HG02759 (cell line): ENCODE measurements at regions not wholly inside any gene's neighbourhood (a gene's known extent, or its start where the extent isn't known, plus 50 kb on each side); places are given as distances from the start of the nearest gene placed in this dataset.
"Not testable (repeated sequence)": the region's sequence is repeated elsewhere in the genome, so short reads cannot be mapped to it uniquely, and the experiment has no call there.

ENCODE experiments used
- ATAC-seq: cut with Tn5 transposase; IDR thresholded peaks from one replicate; pipeline ENCODE4 v1.9.1; 2021; ENCODE audit warnings: mild to moderate bottlenecking, moderate library complexity; ENCODE audit not compliant: unreplicated experiment

- ATAC-seq, result no peak
Observed at GRCh38 chr18:35770376-35771014, 189.0 kb downstream of the GALNT1 start.

DNA sequence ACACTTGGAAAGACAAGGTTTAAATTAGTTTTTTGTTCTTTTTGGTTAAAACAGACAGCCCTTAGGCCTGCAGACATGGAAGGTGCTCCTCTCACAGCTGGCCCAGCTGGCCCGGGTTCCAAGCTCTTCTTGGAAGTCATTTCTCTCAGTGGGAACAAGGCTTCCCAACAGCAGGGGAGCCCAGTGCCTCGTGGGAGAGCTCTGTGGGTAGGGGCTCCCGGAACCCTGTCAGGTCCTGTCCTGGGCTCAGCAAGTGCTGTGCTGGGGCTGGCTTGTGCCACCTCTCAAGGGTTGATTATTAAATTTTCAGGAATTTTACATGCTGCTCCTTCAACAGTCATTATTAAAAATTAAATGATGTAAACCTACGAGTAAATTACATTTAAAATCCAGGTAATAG lies 189.6 kb downstream of the GALNT1 start:
- no peak for ATAC-seq

DNA sequence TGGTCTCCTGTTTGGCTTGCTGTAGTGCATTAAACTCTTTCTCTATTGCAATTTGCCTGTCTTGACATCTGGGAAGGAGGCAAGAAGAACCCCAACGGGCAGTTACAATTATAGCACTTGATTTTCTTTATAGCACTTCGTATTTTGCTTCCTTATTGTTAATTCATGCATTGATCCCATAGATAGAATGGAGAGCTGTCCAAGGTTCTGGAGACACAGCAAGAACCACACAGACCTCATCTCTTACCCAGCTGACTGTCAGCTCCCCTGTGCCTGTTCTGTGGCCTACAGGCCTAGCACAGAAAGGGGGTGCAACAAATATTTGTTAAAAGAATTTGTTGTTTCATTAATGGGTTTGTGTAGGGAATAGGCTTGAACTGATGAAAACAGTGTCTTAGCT lies 194.3 kb downstream of the GALNT1 start:
- ATAC-seq, result no peak

- no peak for ATAC-seq
Observed at GRCh38 chr18:35776473-35776872, 194.9 kb downstream of the GALNT1 start.

GRCh38 chr18:35777039-35777438 lies 195.4 kb upstream of the RMP24 start:
- no peak for ATAC-seq

GRCh38 chr18:35778850-35779627 lies 193.4 kb upstream of the RMP24 start:
- ATAC-seq, result no peak

DNA sequence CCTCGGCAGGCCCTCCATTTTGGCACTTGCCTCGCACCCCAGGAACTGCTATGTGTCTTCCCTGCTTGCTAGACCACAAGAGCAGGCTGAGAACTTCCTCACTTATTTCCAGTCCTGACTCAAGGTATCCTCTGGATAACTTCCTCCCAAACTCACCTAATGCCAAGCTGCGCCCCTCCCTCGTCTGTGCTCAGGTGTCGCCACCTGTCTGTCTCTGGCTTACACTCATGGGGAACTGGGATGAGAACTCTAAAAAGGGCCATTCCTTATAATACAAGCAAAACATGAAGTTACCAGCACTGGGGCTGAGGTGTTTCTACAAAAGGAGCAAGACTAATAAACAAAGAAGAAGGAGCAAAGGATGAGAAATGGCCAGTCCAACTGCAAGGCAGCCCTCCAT lies 191.5 kb upstream of the RMP24 start:
- no peak for ATAC-seq

GRCh38 chr18:35782926-35783325 lies 189.6 kb upstream of the RMP24 start:
- ATAC-seq, result no peak

GRCh38 chr18:35786365-35787042 lies 186.0 kb upstream of the RMP24 start:
- ATAC-seq, result no peak

DNA sequence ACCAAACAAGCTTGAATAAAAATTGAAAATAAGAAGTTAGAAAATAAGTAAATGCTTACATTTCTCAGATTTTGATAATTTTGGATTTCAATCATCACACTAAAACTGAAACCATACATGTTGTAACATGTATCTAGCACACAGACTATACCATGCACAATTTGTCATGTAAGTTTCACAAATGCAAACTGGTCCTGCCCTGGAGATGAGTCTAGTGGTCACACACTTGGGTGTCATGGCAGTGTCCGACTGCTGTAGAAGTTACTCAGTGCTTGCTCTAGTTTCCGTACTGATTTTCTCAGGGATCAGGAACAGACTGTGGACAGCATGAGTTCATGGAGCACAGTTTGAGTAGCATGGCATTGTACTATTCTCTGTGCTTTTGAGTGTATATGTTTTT lies 182.9 kb upstream of the RMP24 start:
- ATAC-seq, result no peak

DNA sequence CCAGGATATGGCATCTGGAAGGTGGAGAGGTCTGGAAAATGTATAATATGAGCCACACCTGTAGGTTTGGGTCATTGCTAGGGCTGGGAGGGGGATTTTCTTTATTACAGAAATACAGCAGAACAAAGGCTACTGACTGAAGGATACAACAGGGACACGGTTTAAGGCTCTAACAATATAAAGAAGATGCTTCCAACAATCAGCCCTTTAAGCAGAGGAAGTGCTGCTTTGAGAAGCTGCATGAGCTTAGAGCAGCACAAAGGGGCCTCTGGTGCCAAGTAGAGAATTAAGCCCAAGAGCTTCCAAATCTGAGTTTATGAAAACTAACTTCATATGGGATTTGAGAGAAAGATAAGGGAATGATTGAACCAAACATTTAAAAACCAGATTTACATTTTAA lies 174.5 kb upstream of the RMP24 start:
- ATAC-seq, result no peak

- no peak for ATAC-seq
Observed at GRCh38 chr18:35803551-35803950, 168.9 kb upstream of the RMP24 start.

GRCh38 chr18:35804377-35804776 lies 168.1 kb upstream of the RMP24 start:
- no peak for ATAC-seq

GRCh38 chr18:35807811-35808335 lies 164.6 kb upstream of the RMP24 start:
- ATAC-seq, result no peak

DNA sequence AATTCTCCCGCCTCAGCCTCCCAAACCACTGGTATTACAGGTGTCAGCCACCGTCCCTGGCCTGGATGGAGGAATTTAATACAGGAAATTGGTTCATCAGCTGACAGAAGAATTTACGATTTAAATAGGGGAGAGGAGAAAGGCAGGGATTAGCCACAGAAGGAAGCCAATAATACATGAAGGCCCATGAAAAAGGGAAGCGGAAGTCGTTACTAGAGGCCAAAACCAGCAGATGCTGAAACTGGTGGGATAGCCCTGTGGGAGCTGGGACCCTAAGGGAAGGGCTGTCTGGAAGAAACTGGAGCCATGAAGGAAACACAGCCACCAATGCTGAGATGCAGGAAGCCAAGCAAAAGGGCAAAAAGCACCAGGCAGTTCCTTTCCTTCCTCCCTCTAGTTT lies 163.7 kb upstream of the RMP24 start:
- no peak for ATAC-seq

DNA sequence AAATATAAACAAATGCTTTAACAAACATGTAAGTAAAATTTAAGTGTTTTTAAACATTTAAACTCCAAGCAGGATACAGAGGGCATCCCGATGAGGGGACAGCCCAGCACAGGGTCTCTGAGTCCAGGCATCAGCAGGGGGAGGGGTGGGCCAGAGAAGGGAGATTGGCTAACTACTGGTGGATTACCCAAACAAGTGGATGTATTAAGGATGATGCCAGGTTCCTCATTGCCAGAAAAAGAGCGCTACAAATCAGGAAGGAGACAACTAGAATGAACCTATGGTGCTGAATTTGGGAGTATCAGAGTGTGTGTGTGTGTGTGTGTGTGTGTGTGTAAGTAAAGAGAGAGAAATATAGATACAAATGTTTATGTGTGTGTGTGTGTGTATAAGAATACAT lies 162.0 kb upstream of the RMP24 start:
- ATAC-seq, result no peak

GRCh38 chr18:35811896-35812295 lies 160.6 kb upstream of the RMP24 start:
- no peak for ATAC-seq

- ATAC-seq, result not testable (repeated sequence)
Observed at GRCh38 chr18:35815011-35815410, 157.5 kb upstream of the RMP24 start.

DNA sequence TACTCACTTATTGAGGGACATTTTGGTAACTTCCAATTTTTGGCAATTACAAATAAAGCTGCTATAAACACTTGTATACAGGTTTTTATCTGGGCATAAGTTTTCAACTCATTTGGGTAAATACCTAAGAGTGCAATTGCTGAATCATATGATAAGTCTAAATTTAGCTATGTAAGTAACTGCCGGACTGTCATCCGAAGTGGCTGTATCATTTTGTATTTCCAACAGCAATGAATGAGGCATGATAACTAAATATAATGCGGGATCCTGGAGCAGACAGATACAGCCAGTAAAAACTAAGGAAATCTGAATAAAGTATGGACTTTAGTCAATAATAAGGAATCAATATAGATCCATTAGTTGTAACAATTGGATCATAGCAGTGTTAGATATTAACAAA lies 156.5 kb upstream of the RMP24 start:
- ATAC-seq, result no peak

- ATAC-seq, result no peak
Observed at GRCh38 chr18:35817604-35818352, 154.7 kb upstream of the RMP24 start.

DNA sequence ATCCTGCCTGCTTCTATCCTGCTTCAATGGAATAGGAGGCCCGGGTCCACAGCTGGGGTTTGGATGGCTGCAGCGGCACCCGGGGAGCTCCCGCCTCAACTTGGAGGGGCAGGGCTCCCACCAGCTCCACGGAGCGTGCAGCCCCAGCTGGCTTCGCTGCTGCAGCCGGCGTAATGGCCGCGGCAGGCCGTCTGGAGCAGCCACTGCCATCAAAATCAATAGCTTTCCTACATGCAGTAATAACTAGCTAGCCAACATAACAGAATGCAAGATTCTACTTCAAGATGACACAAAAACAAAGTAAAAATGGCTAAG lies 154.2 kb upstream of the RMP24 start:
- ATAC-seq, result no peak
